Endodermal cell (in vitro differentiated cells): ENCODE measurements at regions not wholly inside any gene's neighbourhood (a gene's known extent, or its start where the extent isn't known, plus 50 kb on each side); places are given as distances from the start of the nearest gene placed in this dataset.

Experiments used
- DNase-seq: peaks from one replicate; pipeline ENCODE4 v3.0.0-alpha.2; 2017
- H3K27ac ChIP-seq: 2 replicates; pipeline ENCODE4 v1.5.1; 2013; ENCODE audit warnings: mild to moderate bottlenecking, low read depth, low read length, moderate library complexity
- H3K27me3 ChIP-seq: 2 replicates; pipeline ENCODE4 v1.6.1; 2013; ENCODE audit warnings: mild to moderate bottlenecking, low read length, moderate library complexity; ENCODE audit not compliant: insufficient read depth, control insufficient read depth, poor library complexity, severe bottlenecking
- H3K36me3 ChIP-seq: 2 replicates; pipeline ENCODE4 v1.7.0; 2013; ENCODE audit warnings: mild to moderate bottlenecking, low read length, moderate library complexity; ENCODE audit not compliant: control insufficient read depth, insufficient read depth
- H3K4me1 ChIP-seq: one replicate; pipeline ENCODE4 v1.7.0; 2013; ENCODE audit warnings: low read length; ENCODE audit not compliant: control insufficient read depth, insufficient read depth
- H3K4me3 ChIP-seq: 2 replicates; pipeline ENCODE4 v1.5.1; 2013; ENCODE audit warnings: mild to moderate bottlenecking, low read length, moderate library complexity
- H3K9ac ChIP-seq: 2 replicates; pipeline ENCODE4 v1.6.1; 2013; ENCODE audit warnings: mild to moderate bottlenecking, low read length, moderate library complexity; ENCODE audit not compliant: poor library complexity, severe bottlenecking; ENCODE audit errors: extremely low read depth
- H3K9me3 ChIP-seq: 2 replicates; pipeline ENCODE4 v1.6.1; 2013; ENCODE audit warnings: mild to moderate bottlenecking, low read length, moderate library complexity; ENCODE audit not compliant: control insufficient read depth
- H3K27ac Mint-ChIP-seq: 2 replicates; pipeline ENCODE4 v1.8.0; 2020; ENCODE audit warnings: mixed read lengths
- H3K27me3 Mint-ChIP-seq: 2 replicates; pipeline ENCODE4 v1.8.0; 2021; ENCODE audit warnings: mild to moderate bottlenecking, mixed read lengths; ENCODE audit not compliant: insufficient read depth
- H3K36me3 Mint-ChIP-seq: 2 replicates; pipeline ENCODE4 v1.8.0; 2020; ENCODE audit warnings: low read depth, mixed read lengths
- H3K4me1 Mint-ChIP-seq: 2 replicates; pipeline ENCODE4 v1.8.0; 2020; ENCODE audit warnings: mixed read lengths
- H3K4me3 Mint-ChIP-seq: 2 replicates; pipeline ENCODE4 v1.8.0; 2020; ENCODE audit warnings: mild to moderate bottlenecking, moderate library complexity, mixed read lengths
- H3K9me3 Mint-ChIP-seq: 2 replicates; pipeline ENCODE4 v1.8.0; 2020; ENCODE audit warnings: mild to moderate bottlenecking, mixed read lengths
- WGBS, 2 experiments: methylation state at CpG; one replicate each; pipeline versions ENCODE4 v1.1.5 to v1.1.7; 2013; ENCODE audit warnings: missing lambda C conversion rate in 2 of 2, mixed read lengths in 1 of 2; ENCODE audit not compliant: insufficient coverage in 1 of 2, insufficient read length in 1 of 2; 5-methylcytosine and 5-hydroxymethylcytosine counted together
- TF ChIP-seq, protein P1 (sequence below): fragments of 200-600 bp; sonication (generic); conservative IDR thresholded peaks from 2 replicates; pipeline ENCODE4 v1.5.0; 2021; ENCODE audit warnings: antibody characterized with exemption, mild to moderate bottlenecking

- H3K27ac Mint-ChIP-seq: no peak overlapping the region
- Histone ChIP-seq H3K36me3 (no peaks in the 10 kb centered on the region), H3K9ac (no peak overlapping the region), H3K4me3 (no peak overlapping the region), H3K27ac (no peak overlapping the region), H3K27me3 (no peaks in the 10 kb centered on the region), H3K9me3 (no peaks in the 10 kb centered on the region), H3K4me1 (no peaks in the 10 kb centered on the region)
- DNase-seq: no peak
- H3K4me3 Mint-ChIP-seq: no peak overlapping the region
- H3K4me1 Mint-ChIP-seq: no peaks in the 10 kb centered on the region
- no peaks in the 10 kb centered on the region for H3K9me3 Mint-ChIP-seq
- H3K36me3 Mint-ChIP-seq: no peaks in the 10 kb centered on the region
- TF ChIP-seq, protein P1, sequence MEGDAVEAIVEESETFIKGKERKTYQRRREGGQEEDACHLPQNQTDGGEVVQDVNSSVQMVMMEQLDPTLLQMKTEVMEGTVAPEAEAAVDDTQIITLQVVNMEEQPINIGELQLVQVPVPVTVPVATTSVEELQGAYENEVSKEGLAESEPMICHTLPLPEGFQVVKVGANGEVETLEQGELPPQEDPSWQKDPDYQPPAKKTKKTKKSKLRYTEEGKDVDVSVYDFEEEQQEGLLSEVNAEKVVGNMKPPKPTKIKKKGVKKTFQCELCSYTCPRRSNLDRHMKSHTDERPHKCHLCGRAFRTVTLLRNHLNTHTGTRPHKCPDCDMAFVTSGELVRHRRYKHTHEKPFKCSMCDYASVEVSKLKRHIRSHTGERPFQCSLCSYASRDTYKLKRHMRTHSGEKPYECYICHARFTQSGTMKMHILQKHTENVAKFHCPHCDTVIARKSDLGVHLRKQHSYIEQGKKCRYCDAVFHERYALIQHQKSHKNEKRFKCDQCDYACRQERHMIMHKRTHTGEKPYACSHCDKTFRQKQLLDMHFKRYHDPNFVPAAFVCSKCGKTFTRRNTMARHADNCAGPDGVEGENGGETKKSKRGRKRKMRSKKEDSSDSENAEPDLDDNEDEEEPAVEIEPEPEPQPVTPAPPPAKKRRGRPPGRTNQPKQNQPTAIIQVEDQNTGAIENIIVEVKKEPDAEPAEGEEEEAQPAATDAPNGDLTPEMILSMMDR: no peak
- no peaks in the 10 kb centered on the region for H3K27me3 Mint-ChIP-seq
- 82% methylated on average over 1 of the region's 2 CpGs; no CpG with 5 or more reads in 1 of the 2 experiments for WGBS, 2 experiments
Observed at GRCh38 chr2:67825476-67825875, 237.3 kb downstream of the C1D start.

GRCh38 chr2:67828066-67828465, 234.7 kb downstream of the C1D start:
- H3K4me3 ChIP-seq: no peak overlapping the region
- Mint-ChIP-seq H3K27ac (no peak overlapping the region), H3K9me3 (no peaks in the 10 kb centered on the region), H3K27me3 (no peaks in the 10 kb centered on the region), H3K36me3 (no peaks in the 10 kb centered on the region), H3K4me1 (no peaks in the 10 kb centered on the region), H3K4me3 (no peak overlapping the region)
- WGBS, 2 experiments: 64 to 80% methylated on average over 1 to 2 of the region's 2 CpGs
- no peak overlapping the region for H3K27ac ChIP-seq
- DNase-seq: no peak
- no peaks in the 10 kb centered on the region for H3K27me3 ChIP-seq
- no peak overlapping the region for H3K9ac ChIP-seq
- no peaks in the 10 kb centered on the region for H3K9me3 ChIP-seq
- no peaks in the 10 kb centered on the region for H3K36me3 ChIP-seq
- H3K4me1 ChIP-seq: no peaks in the 10 kb centered on the region
- TF ChIP-seq, protein P1: no peak

DNA sequence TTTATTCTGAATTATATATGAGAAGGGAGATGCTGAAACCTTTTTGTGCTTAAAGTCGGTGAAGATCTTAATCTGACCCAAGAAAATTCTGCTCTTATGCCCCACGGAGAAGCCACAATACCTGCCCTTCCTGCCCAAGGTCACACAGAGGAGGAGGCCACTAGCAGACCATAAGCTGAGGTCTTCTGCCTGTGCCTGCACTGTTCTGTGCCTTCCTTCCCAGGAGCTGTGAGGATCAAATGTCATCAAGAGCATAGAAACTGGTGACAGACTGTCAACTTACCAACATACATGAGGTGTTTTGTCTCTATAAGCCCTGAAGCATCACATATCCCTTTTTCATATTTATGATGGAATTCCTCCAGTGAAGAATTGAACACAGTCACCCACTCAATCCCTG, 233.3 kb downstream of the C1D start:
- H3K27ac ChIP-seq: no peak overlapping the region
- H3K9me3 Mint-ChIP-seq: no peaks in the 10 kb centered on the region
- no peaks in the 10 kb centered on the region for H3K36me3 Mint-ChIP-seq
- TF ChIP-seq, protein P1: no peak
- no peak overlapping the region for H3K4me3 Mint-ChIP-seq
- H3K27me3 Mint-ChIP-seq: no peaks in the 10 kb centered on the region
- no peaks in the 10 kb centered on the region for H3K4me1 ChIP-seq
- no peaks in the 10 kb centered on the region for H3K36me3 ChIP-seq
- H3K4me1 Mint-ChIP-seq: no peaks in the 10 kb centered on the region
- no peaks in the 10 kb centered on the region for H3K9me3 ChIP-seq
- H3K9ac ChIP-seq: no peak overlapping the region
- H3K27me3 ChIP-seq: no peaks in the 10 kb centered on the region
- WGBS, 2 experiments: 86 to 100% methylated on average over 1 to 2 of the region's 2 CpGs
- no peak overlapping the region for H3K27ac Mint-ChIP-seq
- no peak for DNase-seq
- no peak overlapping the region for H3K4me3 ChIP-seq
